DMS 273 (cell line): ENCODE measurements at regions not wholly inside any gene's neighbourhood (a gene's known extent, or its start where the extent isn't known, plus 50 kb on each side); places are given as distances from the start of the nearest gene placed in this dataset.
"Not testable (repeated sequence)": the region's sequence is repeated elsewhere in the genome, so short reads cannot be mapped to it uniquely, and the experiment has no call there.

Experiments used
- DNase-seq: peaks from one replicate; lab custom pipeline; 2025; ENCODE audit not compliant: unreplicated experiment; lab: John Stamatoyannopoulos, UW

DNA sequence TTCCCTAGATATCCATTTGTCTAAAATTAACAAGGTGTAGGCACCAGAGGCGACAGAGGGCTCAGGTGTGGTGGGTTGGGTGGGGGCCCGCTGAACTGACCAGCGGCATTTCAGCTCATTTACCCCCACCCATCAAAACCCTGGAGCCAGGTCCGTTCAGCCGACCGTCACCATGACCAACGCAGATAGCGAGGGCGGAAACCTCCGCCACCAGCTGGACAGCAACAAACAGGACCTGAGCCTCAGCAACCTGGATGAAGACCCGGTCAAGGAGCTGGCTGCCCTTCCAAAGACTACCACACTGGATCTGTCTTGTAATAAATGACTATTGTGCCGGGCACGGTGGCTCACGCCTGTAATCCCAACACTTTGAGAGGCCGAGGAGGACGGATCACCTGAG is 120.8 kb upstream of the LGSN start:
- no peak for DNase-seq

DNA sequence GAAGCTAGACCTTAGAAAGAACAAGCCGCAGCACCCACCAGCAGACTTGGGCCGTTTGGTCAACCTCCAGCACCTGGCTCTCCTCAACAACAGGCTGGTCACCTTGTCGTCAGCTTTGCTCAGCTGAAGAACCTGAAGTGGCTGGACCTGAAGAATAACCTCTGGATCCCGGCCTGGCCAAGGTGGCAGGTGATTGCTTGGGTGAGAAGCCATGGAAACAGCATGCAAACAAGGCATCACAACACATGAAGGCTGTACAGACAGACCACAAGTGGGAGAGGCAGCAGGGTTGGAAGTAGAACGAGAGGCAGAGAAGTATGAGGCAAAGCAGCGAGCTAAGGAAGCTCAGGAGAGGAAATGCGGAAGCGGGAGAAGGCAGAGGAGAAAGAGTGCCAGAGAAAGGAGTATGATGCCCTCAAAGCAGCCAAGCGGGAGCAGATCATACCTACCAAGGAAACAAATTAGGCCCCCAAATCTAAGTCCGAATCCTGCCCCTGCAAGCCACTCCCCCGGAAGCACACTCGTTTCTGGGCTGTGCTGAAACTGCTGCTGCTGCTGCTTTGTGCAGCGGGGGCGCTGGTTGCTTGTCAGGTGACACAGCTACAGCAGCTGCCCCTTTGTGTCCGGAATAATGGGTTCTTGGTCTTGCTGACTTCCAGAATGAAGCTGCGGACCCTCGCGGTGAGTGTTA is 121.6 kb upstream of the LGSN start:
- no peak for DNase-seq

DNA sequence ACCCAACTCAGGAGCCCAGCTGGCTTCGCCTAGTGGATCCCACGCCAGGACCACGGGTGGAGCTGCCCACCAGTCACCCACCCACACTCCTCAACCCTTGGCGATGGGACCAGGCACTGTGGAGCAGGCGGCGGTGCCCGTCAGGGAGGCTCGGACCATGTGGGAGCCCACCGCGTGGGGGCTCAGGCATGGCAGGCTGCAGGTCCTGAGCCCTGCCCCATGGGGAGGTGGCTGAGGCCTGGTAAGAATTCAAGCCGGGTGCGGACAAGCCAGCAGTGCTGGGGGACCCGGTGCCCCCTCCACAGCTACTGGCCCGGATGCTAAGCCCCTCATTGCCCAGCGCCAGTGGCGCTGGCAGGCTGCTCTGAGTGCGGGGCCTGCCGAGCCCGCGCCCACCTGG is 123.1 kb upstream of the LGSN start:
- no peak for DNase-seq

DNA sequence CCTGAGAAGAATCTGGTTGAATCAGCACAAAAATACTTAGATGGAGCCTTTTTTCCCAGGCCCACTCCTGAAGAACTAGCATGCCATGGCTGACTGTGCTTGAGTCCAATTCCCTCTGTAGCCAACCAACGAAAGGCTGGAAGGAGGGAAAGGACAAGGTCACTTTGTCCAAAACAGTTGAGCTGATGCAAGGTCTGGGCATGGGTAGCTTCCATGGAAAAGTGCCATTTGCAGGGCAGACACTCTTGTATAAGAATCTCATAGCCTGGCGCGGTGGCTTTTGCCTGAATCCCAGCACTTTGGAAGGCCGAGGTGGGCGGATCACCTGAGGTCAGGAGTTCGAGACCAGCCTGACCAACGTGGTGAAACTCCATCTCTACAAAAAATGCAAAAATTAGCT is 125.0 kb upstream of the LGSN start:
- no peak for DNase-seq

DNA sequence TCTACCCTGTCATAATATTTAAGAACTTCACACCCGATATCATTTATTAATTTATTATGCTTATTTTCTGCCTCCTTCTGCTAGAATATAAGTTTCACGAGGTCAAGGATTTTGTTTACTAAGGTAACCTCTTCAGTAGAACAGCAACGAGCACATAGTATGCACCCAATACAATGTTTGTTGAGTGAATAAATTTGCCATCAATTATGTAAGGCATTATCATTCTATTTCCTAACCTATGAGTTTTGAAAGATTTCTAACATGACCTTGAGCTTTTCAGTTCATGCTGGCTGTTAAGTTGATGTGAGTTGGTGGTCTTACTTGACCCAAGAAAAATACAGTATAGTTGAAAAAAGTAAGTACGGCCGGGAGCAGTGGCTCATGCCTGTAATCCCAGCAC is 125.9 kb upstream of the LOC128125822 start:
- no peak for DNase-seq

DNA sequence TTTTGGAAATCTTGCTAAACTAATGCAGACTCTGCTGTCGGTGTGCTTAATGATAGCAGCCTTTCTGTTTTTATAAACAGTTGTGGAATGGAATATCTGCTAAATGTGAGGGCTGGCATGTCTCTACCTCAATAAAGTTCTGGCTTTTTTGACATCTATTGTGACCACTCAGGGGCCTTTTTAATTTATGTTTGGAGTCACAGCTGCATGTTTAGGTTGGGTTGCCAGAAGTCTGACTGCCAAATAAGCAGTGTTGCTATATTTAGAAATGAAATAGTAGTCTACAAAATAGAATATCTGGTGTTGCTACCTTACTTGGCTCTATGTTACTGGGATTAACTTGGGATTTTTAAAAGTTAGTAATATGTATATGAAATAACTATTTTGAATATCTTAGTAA is 125.1 kb upstream of the LOC128125822 start:
- DNase-seq: no peak

DNA sequence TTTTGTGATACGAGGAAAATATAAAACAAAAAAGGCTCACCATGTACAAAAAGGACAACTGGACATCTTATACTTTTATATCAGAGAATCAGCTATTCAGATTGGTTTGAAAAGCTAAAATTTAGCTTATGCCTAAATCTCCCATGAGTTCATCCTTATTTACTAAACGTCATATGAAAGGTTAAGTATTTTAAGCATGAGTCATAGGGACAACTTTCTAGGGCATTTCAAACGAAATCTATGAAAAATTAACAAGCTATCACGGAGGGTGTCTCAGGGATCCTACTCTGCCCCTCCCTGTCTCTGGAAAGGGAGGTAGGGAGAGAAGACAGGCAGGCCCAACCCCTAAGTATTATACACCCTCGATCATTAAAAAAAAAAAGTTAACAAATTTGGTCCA is 124.1 kb upstream of the LOC128125822 start:
- DNase-seq: no peak

DNA sequence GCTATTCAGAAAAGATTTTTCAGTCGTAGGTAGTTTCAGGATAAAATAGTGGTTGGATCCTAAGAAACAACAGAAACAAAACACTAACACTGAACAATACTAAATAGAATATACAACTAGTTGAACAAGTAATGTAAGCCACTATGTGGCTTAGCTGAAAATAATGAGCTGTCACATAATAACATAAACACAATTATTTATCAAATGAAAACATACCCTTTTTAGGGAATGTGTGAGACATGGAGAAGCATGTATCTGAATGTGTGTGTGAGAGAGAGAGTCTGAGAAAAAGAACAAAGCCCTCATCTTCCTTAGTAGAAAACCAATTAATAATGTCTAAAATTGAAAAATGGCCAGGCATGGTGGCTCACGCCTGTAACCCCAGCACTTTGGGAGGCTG is 122.6 kb upstream of the LOC128125822 start:
- DNase-seq: no peak

DNA sequence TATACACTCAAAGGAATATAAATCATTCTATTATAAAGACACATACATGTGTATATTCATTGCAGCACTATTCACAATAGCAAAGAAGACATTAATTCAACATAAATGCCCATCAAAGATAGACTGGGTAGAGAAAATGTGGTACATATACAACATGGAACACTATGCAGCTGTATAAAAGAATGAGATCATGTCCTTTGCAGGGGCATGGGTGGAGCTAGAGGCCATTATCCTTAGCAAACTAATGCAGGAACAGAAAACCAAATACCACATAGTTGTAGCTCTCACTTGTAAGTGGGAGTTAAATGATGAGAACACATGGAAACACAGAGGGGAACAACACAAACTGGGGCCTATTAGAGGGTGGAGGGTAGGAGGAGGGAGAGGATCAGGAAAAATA is 121.0 kb upstream of the LOC128125822 start:
- no peak for DNase-seq

DNA sequence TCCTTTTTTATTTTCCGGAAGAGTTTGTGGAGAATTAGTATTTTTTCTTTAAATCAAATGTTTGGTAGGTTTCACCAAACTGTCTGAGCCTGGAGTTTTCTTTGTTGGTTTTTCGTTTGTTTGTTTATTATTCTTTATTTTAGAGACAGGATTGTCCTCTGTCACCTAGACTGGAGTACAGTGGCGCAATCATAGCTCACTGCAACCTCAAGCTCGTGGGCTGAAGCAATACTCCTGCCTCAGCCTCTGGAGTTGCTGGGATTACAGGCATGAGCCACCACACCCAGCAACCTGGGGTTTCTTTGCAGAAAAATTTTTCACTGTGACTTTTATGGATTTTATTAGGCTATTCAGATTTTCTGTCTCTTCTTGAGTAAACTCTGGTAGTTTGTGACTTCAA is 120.2 kb upstream of the LOC128125822 start:
- no peak for DNase-seq

DNA sequence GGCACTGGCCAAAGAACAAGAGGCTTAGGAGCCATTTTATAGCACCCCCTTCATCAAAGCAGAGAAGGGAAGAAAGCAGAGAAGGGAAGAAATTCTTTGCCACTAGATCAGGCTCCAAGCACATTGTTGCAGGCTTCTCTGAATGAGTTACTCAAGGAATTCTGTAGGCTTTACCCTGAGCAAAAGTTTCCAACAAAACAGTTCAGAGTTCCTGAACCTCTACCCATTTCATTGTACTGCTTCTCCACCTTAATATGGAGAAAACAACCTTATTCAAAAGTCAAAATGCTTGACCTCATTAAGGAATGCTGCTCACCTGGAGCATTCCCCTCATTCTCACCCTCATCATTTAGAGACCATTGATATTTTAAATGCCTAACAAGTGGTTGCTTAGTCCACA is 115.5 kb upstream of the LOC128125822 start:
- DNase-seq: no peak

DNA sequence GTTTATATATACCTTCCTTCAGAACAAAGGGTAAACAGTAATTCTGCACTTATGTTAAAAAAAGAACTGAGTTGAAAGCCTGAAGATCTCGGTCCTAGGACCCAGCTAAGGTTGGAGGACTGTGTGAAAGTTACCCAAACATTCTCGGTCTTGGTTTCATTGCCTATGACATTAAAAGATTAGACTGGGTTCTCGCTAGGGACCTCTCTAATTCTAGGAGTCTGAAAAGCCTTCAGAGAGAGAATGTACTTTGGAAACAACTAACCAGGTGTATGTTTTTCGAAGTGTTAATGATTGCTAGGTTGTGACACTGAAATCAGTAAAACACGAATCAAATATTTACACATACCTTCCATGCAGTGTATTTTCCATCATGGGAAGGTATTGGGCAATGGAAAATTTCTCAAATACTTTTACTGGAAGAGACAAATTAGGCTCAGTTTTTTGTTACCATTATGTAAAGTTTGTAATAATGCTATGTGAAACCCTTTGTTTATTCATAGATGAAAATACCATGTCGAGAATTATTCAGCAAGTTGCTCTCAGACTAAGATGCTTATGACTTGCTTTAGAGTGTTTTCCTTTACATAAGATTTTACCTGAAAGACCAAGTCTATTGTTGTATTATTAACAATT is 113.7 kb upstream of the LOC128125822 start:
- no peak for DNase-seq

DNA sequence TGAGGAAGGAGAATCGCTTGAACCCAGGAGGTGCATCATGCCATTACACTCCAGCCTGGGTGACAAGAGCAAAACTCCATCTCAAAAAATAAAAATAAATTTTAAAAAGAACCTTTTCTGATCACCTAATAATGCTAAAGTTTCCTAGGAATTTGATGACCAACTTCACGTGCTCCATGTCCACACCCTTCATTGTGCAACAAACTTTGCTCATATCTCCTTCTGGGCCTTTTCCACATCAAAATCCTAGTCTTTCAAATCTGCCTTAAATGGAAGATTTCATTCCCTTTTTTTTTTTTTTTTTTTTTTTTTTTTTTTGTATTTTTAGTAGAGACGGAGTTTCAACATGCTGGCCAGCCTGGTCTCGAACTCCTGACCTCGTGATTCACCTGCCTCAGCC is 112.5 kb upstream of the LOC128125822 start:
- DNase-seq: no peak

DNA sequence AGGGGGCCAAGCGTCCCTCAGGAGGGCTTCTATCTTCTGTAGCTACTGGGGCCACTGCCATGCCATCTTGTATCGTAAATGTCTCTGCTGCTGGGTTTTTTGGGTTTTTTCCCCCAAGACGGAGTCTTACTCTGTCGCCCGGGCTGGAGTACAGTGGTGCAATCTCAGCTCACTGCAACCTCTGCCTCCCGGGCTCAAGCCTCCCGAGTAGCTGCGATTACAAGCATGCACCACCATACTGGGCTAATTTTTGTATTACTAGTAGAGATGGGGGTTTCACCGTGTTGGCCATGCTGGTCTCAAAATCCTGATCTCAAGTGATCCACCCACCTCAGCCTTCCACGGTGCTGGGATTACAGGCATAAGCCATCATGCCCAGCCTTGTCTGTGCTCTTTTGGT is 111.3 kb upstream of the LOC128125822 start:
- DNase-seq: no peak

DNA sequence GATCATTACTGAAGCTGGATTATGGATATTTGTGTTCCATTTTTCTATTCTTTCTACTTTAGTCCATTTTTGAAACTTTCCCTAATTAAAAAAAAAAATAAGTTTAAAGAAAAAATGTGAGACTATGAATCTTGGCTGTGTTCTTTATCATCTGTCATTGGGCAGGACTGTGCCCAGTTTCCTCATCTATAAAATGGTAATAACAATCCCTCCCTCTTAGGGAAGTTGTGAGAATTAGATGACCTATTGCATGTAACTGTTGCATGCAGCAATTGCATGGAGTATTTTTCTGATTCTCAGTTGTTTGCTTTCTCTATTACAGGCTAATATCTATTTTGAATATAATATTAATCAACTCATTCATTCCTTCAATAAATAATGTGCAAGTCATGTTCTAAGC is 108.2 kb upstream of the LOC128125822 start:
- DNase-seq: no peak

DNA sequence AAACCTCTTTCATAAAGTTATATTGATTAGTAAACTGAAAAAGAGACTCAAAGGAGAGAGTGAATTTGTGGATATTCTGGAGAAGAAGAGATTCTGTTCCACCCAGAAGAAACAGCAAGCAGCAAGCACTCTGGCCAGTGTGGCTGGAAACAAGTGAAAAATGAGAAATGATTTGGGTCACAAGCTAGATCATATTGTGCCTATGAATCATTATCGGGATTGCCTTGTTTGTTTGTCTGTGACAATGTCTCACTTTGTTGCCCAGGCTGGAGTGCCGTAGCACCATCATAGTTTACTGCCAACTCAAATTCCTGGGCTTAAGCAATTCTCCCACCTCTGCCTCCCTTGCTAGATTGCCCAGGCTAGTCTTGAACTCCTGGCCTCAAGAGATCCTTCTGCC is 106.5 kb upstream of the LOC128125822 start:
- DNase-seq: no peak

DNA sequence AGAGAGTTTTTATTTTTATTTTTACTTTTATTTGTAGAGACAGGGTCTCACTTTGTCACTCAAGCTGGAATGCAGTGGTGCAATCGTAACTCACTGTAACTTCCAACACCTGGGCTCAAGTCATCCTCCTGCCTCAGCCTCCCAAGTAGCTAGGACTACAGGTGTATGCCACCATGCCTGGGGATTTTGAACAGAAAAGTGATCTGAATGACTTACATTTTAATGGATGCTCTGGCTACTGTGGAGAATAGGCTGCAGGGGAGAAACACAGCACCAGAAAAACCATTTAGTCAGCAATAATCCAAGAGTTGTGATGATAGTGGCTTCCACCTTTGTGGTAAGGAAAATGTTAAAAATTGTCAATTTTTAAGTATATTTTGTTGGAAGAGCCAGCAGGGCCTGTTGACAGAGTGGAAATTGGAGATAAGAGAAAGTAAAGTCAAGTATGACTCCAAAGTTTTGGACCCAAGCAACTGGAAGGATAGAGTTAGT is 106.0 kb upstream of the LOC128125822 start:
- DNase-seq: no peak

DNA sequence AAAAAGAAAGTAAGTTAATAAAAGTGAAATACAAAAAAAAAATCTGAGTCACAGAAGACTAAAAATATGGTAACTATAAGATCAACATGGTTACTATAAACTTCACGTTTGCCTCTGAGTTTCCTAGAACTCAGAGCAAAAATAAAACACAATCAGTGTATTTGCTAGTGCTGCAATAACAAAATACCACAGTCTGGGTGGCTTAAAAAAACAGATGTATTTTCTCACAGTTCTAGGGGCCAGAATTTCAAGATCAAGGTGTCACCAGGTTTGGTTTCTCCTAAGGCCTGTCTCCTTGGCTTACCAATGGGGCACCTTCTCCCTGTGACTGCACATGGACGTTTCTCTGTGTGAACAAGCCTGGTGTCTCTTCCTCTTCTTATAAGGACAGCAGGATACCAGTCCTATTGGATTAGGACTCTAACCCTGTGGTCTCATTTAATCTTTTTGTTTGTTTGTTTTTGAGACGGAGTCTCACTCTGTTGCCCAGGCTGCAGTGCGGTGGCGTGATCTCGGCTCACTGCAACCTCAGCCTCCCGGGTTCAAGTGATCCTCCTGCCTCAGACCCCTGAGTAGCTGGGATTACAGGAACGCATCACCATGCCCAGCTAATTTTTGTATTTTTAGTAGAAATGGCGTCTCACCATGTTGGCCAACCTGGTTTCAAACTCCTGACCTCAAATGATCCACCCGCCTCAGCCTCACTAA is 104.9 kb upstream of the LOC128125822 start:
- no peak for DNase-seq

DNA sequence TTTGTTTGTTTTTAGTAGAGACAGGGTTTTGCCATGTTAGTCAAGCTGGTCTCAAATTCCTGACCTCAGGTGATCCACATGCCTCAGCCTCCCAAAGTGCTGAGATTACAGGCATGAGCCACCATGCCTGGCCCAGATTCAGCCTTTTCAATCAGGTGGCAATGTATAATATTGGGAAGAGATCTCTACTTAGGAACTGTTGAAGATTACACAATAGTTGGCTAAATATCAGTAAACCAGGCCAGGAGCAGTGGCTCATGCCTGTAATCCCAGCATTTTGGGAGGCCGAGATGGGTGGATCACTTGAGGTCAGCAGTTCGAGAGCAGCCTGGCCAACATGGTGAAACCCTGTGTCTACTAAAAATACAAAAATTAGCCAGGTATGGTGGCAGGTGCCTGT is 101.1 kb upstream of the LOC128125822 start:
- DNase-seq: not testable (repeated sequence)

DNA sequence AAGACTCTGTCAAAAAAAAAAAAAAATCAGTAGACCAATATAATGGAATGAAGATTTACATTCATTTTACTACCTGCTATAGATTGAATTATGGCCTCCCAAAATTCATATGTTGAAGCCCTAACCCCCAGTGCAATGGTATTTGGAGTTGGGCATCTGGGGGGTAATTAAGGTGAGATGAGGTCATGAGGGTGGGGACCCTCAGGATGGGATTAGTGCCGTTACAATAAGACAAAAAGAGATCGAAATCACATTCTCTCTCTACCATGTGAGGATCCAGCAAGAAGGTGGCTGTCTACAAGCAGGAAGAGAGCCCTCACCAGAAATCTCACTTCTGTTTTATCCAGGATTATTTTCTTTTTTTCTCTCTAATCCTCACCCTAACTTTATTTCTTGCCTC is 100.6 kb upstream of the LOC128125822 start:
- DNase-seq: no peak

DNA sequence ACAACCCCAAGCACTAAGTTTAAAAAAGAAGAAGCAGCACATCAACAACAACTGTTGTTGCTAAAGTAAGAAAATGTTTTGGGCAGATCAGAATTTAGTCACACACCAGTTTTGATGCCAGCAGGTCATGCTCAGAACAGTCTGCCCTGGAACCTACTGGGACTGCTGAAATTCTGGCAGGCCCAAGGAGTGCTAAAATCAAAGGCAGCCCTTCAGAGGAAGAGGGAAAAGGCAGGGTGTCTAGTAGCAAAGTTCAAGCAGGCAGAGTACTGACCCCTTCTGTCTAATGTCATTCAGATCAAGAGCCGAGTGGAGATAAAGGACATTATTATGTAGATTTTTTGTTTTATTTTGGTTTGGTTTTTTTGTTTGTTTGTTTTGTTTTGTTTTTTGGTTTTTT is 96.6 kb upstream of the LOC128125822 start:
- DNase-seq: no peak

DNA sequence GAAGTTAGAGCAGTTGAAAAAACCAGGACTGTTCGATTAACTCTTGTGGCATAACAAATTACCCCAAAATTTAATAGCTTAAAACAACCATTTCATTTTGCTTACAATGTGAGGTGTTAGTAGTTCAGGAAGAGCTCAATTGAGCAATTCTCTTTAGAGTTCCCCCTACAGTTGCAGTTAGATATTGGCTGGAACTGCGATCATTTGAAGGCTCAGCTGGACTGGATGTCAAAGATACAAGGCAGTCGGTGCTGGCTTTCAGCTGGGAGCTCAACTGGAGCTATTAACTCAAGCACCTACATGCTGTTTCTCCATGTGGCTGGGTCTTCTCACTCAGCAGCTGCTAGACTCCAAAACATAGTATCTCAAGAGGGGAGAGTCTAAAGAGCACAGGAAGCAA is 96.0 kb upstream of the LOC128125822 start:
- DNase-seq: peak; percentile 4
